Keratinocyte (primary cell): ENCODE measurements at regions not wholly inside any gene's neighbourhood (a gene's known extent, or its start where the extent isn't known, plus 50 kb on each side); places are given as distances from the start of the nearest gene placed in this dataset.

Source experiments
- DNase-seq: peaks from one replicate; pipeline ENCODE4 v3.0.0-alpha.2; 2011; ENCODE audit warnings: low read depth, missing footprints, low spot score
- FAIRE-seq: peaks from 2 replicates; lab custom pipeline; 2011; peaks lifted over from hg19 to GRCh38; lab: Jason Lieb, UNC
- H2AFZ ChIP-seq: 2 replicates; pipeline ENCODE4 v1.6.0; 2012; ENCODE audit warnings: low read length, control low read depth, inconsistent platforms; ENCODE audit not compliant: control insufficient read depth
- H3K27ac ChIP-seq: 2 replicates; pipeline ENCODE4 v1.5.1; 2011; ENCODE audit warnings: low read length; ENCODE audit not compliant: control insufficient read depth, insufficient read depth
- H3K27me3 ChIP-seq: 3 replicates; pipeline ENCODE4 v1.6.0; 2011; ENCODE audit warnings: low read length; ENCODE audit not compliant: control insufficient read depth, insufficient read depth; ENCODE audit errors: extremely low read depth
- H3K36me3 ChIP-seq, 2 experiments: 2 replicates in 1 of 2; 3 replicates in 1 of 2; pipeline ENCODE4 v1.5.1; 2011; ENCODE audit warnings: low read length in 2 of 2, mild to moderate bottlenecking in 1 of 2; ENCODE audit not compliant: control insufficient read depth in 2 of 2, insufficient read depth in 2 of 2; ENCODE audit errors: extremely low read depth in 1 of 2
- H3K4me1 ChIP-seq: 3 replicates; pipeline ENCODE4 v1.5.1; 2011; ENCODE audit warnings: low read length; ENCODE audit not compliant: control insufficient read depth, insufficient read depth; ENCODE audit errors: extremely low read depth
- H3K4me2 ChIP-seq: 3 replicates; pipeline ENCODE4 v1.6.0; 2011; ENCODE audit warnings: low read depth, low read length; ENCODE audit not compliant: control insufficient read depth, insufficient read depth; ENCODE audit errors: extremely low read depth
- H3K4me3 ChIP-seq, 3 experiments: fragments of 200-600 bp in 1 of 3; sonication (generic) in 1 of 3; 2 replicates in 2 of 3; 3 replicates in 1 of 3; pipeline ENCODE4 v1.5.1; 2011 to 2016; ENCODE audit warnings: low read length in 3 of 3, mild to moderate bottlenecking in 3 of 3, control low read depth in 2 of 3, inconsistent platforms in 1 of 3, low read depth in 1 of 3, mixed read lengths in 1 of 3, mixed run types in 1 of 3, moderate library complexity in 1 of 3; ENCODE audit not compliant: control insufficient read depth in 2 of 3, insufficient read depth in 2 of 3; ENCODE audit errors: extremely low read depth in 1 of 3
- H3K79me2 ChIP-seq: 2 replicates; pipeline ENCODE4 v1.6.0; 2012; ENCODE audit warnings: low read length; ENCODE audit not compliant: control insufficient read depth, insufficient read depth
- H3K9ac ChIP-seq: 3 replicates; pipeline ENCODE4 v1.6.0; 2011; ENCODE audit warnings: low read length; ENCODE audit not compliant: control insufficient read depth, insufficient read depth; ENCODE audit errors: extremely low read depth
- H3K9me1 ChIP-seq: 3 replicates; pipeline ENCODE4 v1.6.0; 2011; ENCODE audit warnings: low read length; ENCODE audit not compliant: control insufficient read depth, insufficient read depth; ENCODE audit errors: extremely low read depth
- H3K9me3 ChIP-seq: 2 replicates; pipeline ENCODE4 v1.5.1; 2012; ENCODE audit warnings: low read depth, low read length; ENCODE audit not compliant: control insufficient read depth
- H4K20me1 ChIP-seq: 3 replicates; pipeline ENCODE4 v1.6.0; 2011; ENCODE audit warnings: low read length; ENCODE audit not compliant: control insufficient read depth, insufficient read depth; ENCODE audit errors: extremely low read depth
- EZH2 ChIP-seq: IDR thresholded peaks from one replicate; pipeline ENCODE4 v1.6.1; 2012; ENCODE audit warnings: inconsistent platforms, mild to moderate bottlenecking, low read length, moderate library complexity
- dilution Hi-C: fragments of 300-500 bp; cut with MboI; formaldehyde crosslinking; loops from one replicate; pipeline ENCODE4 v1.7.0; 2020; ENCODE audit warnings: low sequenced_read_pairs; ENCODE audit not compliant: extremely low pct_ligation_motif_present
- TF ChIP-seq, protein P1 (sequence below), 3 experiments: IDR thresholded peaks in 1 of 3; conservative IDR thresholded peaks in 1 of 3; optimal IDR thresholded peaks in 1 of 3; 2 replicates in 2 of 3; 3 replicates in 1 of 3; pipeline versions ENCODE3 to v1.5.1; 2011; ENCODE audit warnings: low read length in 3 of 3, mild to moderate bottlenecking in 3 of 3, moderate library complexity in 2 of 3, control low read depth in 1 of 3, inconsistent platforms in 1 of 3; ENCODE audit not compliant: insufficient read depth in 2 of 3; ENCODE audit errors: extremely low read depth in 1 of 3

- no peak for FAIRE-seq
- DNase-seq = no peak
- no peaks in the 10 kb centered on the region for H3K27me3 ChIP-seq
- no peak overlapping the region for H2AFZ ChIP-seq
- dilution Hi-C loops = no loop called here
- no peak overlapping the region for H3K4me2 ChIP-seq
- H3K9me1 ChIP-seq = no peaks in the 10 kb centered on the region
- no peaks in the 10 kb centered on the region for H3K9me3 ChIP-seq
- H4K20me1 ChIP-seq = no peaks in the 10 kb centered on the region
- H3K4me3 ChIP-seq = no peak overlapping the region
- H3K9ac ChIP-seq = no peak overlapping the region
- TF ChIP-seq EZH2 = no peak
- TF ChIP-seq, protein P1, sequence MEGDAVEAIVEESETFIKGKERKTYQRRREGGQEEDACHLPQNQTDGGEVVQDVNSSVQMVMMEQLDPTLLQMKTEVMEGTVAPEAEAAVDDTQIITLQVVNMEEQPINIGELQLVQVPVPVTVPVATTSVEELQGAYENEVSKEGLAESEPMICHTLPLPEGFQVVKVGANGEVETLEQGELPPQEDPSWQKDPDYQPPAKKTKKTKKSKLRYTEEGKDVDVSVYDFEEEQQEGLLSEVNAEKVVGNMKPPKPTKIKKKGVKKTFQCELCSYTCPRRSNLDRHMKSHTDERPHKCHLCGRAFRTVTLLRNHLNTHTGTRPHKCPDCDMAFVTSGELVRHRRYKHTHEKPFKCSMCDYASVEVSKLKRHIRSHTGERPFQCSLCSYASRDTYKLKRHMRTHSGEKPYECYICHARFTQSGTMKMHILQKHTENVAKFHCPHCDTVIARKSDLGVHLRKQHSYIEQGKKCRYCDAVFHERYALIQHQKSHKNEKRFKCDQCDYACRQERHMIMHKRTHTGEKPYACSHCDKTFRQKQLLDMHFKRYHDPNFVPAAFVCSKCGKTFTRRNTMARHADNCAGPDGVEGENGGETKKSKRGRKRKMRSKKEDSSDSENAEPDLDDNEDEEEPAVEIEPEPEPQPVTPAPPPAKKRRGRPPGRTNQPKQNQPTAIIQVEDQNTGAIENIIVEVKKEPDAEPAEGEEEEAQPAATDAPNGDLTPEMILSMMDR (optimal IDR thresholded peaks at IDR 0.05 in 1 of 3, IDR thresholded peaks at IDR 0.05 in 1 of 3, conservative IDR thresholded peaks at IDR 0.05 in 1 of 3; ENCODE audit: extremely low read depth in 1 of 3, insufficient read depth in 2 of 3, low read length in 3 of 3) = no peak
- H3K4me1 ChIP-seq = no peaks in the 10 kb centered on the region
- no peaks in the 10 kb centered on the region for H3K79me2 ChIP-seq
- H3K27ac ChIP-seq = no peak overlapping the region
- no peaks in the 10 kb centered on the region for H3K36me3 ChIP-seq
These were observed 383.5 kb upstream of the CADM1 start for GRCh38 chr11:115887727-115888126.

- DNase-seq = no peak
- Histone ChIP-seq H4K20me1 (no peaks in the 10 kb centered on the region), H3K36me3 (no peaks in the 10 kb centered on the region), H3K4me2 (no peak overlapping the region), H2AFZ (no peak overlapping the region), H3K27ac (no peak overlapping the region), H3K27me3 (no peaks in the 10 kb centered on the region), H3K9me3 (no peaks in the 10 kb centered on the region), H3K9ac (no peak overlapping the region), H3K79me2 (no peaks in the 10 kb centered on the region), H3K9me1 (no peaks in the 10 kb centered on the region), H3K4me1 (no peaks in the 10 kb centered on the region), H3K4me3 (no peak overlapping the region)
- no peak for FAIRE-seq
- no peak for TF ChIP-seq EZH2
- TF ChIP-seq, protein P1 (optimal IDR thresholded peaks at IDR 0.05 in 1 of 3, IDR thresholded peaks at IDR 0.05 in 1 of 3, conservative IDR thresholded peaks at IDR 0.05 in 1 of 3; ENCODE audit: extremely low read depth in 1 of 3, insufficient read depth in 2 of 3, low read length in 3 of 3) = no peak
- dilution Hi-C loops = no loop called here
These were observed 383.1 kb upstream of the CADM1 start for GRCh38 chr11:115887316-115887715.
